ENCODE measurements at regions not wholly inside any gene's neighbourhood (a gene's known extent, or its start where the extent isn't known, plus 50 kb on each side); places are given as distances from the start of the nearest gene placed in this dataset.

DNA sequence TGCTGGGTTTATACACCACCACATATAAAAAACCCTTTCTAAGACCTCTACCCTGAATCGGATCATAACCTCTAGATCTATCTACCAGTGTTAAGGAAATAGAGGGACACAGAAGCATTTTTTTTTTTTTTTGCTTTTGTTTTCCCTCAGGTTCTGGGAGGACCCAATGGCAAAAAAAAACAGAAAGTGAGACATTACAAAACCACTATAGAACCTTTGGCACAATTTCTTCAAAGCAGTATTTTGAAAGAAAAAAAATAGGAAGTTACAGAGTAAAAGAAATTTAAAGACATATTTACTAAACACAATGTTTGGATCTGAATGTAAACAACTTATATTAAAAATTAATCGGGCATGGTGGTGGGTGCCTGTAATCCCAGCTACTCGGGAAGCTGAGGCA, 1258.7 kb upstream of the GJE1 start:
- DNase-seq = no peak

DNA sequence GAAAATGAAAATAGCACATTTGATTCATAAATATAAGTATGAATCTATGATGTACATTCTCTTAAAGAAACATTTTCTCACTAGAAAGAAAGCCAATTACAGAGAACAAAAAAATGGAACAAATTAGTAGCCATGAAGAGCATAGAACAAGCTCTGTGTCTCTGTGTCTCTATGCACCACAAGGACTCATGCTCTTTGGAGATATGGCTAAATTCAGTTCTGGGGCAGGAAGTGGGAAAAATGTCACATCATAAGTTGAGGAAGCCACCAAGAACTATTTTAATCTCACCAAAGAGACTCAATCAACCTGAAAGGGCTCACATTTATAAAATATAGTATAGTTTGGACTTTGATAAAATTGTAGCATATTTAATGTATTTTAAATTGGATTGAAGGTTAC, 1259.8 kb upstream of the GJE1 start:
- no peak for DNase-seq

DNA sequence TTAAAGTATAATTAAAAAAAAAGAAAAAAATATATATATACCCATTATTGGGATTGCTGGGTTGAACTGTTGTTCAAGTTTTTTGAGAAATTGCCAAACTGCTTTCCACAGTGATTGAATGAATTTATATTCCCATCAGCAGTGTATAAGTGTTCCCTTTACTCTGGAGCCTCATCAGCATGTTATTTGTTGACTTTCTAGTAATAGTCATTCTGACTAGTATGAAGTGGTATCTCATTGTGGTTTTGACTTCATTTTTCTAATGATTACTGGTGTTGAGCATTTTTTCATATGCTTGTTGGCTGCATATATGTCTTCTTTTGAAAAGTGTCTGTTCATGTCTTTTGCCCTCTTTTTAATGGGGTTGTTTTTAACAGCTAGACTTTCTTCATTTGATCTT, 1260.8 kb upstream of the GJE1 start:
- DNase-seq = no peak

DNA sequence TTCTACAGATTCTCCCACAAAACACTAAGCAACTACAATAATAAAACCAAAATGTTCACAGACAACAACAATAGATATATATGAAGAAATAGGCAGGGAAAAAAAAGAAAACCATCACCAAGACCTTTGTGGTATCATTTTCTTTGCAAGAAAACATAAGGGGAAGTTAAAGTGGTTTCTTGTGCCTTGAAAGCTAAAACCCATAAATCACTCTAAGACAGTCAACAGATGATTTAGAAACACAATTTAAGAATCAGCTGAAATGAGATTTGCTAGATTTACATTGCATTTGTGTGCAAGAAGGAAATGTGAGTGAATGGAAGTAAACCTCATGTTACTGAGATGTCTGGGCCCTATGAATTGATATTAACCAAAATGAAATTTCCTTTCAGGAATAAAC, 1265.4 kb upstream of the GJE1 start:
- DNase-seq = no peak

DNA sequence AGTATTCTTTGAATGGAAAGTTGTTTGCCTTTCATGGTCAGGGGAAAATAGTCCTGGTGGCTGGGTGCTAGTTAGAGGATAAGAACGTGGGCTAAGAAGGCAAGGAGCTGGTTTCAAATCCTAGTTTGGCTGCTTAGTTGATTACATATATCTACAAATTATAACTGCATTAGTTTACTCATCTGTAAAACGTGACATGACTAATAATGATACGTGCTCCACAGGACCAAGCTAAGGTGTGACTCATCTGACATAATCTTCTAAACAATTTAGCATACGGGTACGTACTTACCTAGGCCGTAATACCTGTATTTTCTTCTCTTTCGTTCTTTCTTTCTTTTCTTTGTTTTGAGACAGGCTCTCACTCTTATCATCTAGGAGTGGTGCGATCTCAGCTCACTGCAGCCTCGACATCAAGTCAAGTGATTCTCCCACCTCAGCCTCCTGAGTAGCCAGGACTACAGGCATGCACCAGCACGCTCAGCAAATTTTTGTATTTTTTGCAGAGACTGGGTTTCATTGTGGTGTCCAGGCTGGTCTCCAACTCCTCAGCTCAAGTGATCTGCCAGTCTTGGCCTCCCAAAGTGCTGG, 1274.2 kb upstream of the GJE1 start:
- no peak for DNase-seq

DNA sequence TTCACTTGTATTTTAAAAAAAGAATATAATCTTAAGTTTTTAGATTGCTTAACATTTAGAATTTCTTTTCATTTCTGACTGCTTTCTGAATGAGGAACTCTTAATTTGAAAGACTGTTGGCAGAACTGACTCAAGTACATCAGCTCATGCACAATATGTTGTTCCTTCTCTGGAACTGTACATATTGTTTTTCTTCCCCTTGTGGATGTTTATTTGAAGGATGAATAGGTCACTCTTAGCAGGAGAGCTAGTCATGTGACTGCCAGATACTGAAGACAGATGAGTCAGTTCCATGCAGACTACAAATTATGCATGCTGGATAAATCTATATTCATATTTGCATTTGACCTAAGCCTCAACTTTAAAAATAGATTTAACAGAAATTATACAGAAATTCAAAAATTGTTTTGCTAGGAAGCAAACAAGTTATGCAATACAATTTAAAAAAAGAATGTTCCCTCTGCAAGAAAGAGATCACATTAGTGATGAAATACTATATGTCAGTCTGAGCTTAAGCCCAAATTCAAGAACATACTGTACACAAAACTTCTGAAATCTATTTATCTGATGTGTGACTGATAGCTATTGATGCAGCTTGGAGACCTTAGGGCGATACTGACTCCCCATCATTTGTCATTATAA, 1274.9 kb upstream of the GJE1 start:
- DNase-seq = no peak

DNA sequence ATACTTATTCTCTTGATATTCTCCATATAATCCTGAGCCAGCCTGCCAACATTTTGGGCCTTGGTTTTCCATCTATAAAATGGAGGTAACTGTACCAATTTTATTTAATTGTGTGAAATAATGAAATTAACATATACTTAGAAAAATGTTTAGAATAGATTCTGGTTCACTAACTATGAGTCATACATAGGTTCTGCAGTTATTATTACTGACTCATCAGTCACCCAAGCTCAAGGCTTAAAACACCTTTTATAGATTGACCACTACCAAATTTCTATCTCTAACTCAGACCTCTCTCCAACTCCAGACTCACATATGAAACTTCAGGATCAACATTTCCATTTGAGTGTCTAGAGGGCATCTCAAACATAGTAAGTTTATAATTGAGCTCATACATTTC, 1277.2 kb upstream of the GJE1 start:
- no peak for DNase-seq

DNA sequence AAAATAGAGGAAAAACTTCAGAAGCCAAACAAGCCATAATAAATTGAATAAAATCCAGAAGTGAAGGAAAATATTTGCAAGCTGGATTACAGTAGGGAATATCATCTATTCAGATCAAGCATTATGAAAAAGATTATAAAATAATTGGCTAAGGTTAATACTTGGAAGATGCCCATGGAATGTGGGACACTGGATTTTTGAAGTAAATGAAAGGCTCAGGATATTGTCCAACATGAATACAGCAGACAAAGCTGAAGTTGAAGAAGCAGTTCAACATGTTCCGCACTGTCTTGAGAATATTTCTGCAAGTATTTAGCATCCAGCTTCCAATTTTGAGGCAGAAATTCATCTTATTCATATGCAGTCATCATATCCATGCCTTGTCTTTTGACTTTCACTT, 1278.4 kb upstream of the GJE1 start:
- no peak for DNase-seq

DNA sequence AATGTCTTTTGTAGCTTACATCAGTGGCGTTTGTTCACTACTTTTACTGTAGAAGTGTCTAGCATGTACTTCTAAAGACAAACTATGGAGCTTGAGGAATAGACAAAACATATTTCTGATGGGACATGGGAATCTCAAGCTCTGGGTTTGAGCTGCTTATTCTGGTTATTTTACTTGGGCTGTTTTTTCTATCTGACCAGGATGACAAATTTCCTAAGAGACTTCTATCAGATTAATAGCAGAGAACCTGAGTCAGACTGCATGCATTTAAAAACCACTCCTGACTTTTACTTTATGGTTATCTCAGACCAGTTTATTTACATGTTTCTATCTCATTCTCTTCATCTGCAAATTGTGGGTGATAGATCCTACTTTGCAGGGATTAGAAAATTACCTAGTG, 1282.3 kb upstream of the GJE1 start:
- no peak for DNase-seq

DNA sequence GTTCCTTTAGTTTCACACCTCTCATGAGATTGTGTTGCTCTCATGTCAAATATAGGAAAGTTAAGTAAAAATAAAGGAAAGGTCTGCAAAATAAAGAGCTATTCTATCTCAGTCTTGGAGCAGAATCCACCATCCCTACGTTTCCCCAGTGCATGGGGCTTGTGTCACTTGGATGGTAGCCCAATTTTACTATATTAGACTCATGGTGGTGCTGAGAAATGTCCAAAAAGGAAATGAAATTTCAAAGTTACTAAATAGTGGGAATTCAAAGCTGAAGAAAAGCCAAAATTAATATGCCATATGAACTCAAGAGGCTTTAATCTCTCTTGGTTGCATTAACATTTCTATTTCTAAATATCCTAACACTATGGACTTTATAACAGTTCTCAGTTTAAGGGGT, 1283.3 kb upstream of the GJE1 start:
- DNase-seq = no peak

DNA sequence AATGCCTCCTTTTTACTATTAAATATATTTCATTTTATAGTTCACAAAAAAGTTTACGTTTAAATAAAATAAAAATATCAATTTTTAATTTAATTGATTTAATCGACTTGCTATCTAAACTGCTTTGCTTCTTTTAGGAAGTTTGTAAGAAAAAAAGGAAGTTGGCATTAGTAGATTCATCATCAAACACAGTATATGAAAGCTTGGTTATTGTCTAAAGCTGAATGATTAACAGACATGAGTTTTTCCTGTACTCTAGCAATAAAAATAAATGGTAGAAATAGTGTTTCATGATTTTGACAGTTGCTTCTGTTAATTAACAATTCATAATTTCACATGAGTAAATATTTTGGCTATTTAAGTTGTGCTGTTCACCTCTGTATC, 1285.5 kb upstream of the GJE1 start:
- DNase-seq = no peak

DNA sequence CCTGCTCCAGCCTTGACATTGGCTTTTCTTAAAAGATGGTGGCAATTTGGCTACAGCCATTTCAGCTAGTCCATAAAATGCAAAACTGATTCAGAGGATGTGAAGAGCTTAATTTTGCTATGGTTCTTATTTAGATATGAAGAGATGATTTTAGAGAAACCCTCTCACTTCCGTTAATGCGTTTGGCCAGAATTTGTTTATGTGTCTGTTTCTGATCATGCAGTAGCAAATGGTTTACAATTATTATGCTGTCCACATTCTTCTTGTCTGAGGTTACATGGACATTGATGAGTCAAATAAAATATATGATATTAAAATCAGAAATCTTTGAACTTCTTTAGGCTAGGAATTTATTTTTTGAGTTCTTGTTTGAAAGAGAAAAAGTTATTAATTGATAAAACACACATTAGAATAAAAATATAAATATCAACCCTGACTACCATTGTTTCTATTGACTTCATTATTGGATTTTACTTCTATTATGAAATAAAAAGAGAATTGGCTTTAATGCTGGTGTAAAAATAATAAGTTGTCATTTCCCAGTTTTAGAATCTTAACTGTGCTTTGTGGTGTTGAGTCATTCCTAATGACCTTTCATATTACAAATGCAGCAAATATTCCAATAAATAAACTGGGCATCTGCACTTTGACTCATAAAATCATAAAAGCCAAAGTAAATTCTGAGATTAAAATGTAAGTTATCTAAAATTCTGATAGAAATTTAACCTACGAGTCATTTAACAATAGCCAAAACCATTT, 1286.0 kb upstream of the GJE1 start:
- DNase-seq = no peak

DNA sequence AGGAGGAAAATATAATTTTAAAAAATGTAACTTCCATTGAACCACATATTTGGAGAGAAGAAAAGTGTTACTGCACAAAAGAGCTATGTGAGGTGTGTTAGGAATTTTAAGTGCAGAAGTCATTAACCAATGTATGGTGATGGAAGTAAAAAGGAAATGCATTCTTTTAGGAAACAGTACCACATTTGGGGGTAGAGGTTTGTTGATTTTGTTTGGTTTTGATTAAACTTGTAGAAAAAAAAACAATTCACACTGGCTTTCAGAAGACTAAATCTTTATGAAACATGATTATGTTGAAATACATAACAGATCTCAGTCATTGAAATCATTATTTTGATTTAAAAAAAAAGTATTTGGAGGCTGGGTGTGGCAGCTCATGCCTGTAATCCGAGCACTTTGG, 1287.0 kb upstream of the GJE1 start:
- DNase-seq = no peak

DNA sequence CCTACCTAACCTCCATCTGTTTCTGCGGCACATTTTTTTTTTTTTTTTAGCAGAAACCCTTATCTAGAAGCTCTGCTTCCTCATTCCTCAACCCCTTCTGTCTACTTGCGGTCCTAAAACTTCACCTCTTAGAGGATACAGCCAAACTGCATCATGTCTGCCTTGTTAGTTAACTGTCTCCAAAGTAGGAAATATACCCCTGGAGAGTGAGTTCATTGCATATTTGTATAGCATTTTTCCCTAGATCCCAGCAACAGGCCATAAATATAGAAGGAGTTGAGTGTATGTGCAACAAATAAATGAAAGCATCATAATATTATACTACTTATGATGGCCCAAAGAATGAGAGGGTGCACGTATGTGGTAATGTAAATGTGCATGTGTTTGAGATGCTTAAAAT, 1288.6 kb upstream of the GJE1 start:
- no peak for DNase-seq

DNA sequence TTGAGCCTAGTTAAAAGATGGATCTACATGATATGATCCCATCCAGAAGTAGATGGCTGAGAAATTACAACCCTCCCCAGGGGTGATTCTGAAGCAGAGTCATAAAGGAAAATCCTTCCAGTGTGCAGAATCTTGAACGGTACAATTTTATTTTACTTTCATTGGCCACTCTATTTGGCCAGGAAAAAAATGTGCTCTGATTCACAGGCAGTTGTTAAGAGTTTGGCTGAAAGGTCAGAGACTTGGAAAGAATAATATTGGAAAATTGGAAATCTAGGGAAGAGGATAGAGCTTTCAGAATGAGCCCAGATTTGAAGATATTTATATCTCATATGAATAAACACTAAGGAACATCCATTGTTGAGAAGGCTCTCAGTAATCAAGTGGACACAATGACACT, 1299.3 kb upstream of the GJE1 start:
- DNase-seq = no peak

DNA sequence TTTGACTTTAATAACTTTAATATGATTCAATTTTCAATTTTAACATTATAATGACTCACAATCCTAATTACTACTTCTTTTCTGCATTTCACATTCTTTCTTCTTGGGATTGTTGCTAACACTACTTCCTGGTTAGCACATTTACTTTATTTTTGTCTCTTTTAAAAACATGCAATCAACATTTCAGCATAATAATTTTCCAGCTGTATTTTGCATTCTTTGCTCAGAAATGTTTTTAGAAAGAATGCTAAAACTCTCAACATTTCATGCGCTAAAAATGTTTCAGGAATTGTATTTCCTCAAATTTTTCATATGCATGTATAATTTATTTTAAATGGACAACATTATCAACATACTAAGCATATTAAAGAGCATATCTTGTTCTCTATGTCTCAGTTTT, 1302.1 kb upstream of the GJE1 start:
- DNase-seq = no peak

DNA sequence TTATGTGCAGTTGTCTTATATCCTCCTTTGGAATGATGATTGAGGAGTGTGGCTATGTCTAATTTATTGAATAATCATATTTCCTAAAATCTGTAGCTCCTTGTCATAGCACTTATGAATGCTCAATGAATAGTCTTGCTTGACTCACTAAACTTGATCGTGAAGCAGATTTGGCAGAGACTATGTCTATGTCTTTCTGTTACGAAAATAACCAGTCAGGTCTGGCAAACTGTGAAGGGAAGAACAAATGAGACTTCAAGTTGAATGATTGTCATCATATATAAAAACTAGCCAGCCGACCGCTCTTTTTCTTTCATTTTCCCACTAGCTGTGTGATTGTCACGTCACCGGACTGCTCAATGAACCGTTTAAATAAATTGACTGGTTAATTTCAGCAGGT, 1303.9 kb upstream of the GJE1 start:
- no peak for DNase-seq

DNA sequence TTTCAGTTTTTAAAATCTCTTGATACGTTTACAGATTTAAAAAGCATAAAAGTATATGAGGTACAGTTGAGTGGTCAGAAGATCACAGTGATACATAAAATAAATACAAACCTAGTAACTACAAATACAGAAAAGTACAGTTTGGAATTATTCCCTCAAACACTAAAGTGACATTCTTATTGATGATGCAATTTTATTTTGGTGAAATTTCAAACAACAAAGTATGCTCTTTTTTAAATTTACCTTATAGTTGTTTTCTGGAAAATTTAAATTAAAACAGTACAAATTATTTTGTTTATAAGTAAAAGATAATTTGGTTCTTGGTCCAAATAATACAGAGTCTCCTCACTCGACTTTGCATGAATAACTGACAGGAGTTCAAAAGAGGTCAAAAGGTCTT, 1305.1 kb upstream of the GJE1 start:
- no peak for DNase-seq

DNA sequence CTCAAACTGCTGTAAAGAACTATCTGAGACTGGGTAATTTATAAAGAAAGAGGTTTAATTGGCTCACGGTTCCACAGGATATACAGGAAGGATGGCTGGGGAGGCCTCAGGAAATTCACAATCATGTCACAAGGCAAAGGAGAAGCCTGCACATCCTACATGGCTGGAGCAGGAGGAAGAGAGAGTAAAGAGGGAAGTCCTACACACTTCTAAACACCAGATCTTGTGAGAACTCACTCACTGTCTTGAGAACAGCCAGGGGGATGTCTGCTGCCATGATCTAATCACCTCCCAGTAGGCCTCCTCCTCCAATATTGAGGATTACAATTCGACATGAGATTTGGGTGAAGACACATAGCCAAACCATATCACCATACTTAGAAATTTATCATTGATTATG, 1307.0 kb upstream of the GJE1 start:
- DNase-seq = no peak

DNA sequence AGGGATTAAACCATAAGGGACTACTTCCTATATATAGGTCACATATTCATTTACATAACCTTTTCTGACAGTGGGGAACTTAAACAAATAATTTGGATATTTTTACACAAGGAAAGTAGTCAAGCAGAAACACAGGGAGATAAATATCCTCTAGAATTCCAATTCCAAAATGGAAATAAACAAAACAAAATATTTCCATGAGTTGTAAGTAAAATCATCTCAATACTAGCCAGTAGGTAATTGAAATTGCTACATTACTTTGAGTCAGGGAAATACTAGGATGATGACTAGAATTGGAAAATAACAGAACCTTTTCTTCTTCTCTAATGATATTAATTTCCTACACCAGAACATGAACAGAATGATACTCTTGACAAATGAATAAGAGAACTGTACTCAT, 1308.1 kb upstream of the GJE1 start:
- DNase-seq = no peak

DNA sequence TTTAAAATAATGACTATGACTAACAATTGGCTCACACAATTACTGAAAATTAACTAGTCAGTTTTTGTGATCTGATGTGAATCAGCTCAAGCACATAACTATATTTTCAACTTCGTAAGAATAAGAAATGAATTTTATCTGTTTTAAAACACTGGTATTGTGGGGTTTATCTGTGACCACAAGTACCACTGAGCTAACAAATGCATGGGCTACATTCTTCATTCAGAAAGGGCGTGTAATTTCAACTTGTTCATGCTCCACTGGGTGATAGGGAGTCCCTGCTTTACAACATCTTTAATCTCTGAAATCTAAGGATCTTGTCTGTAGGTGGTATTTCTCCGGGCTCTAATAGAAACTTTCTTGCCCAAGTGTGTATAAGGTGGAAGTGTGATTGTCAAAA, 1311.5 kb upstream of the GJE1 start:
- no peak for DNase-seq

DNA sequence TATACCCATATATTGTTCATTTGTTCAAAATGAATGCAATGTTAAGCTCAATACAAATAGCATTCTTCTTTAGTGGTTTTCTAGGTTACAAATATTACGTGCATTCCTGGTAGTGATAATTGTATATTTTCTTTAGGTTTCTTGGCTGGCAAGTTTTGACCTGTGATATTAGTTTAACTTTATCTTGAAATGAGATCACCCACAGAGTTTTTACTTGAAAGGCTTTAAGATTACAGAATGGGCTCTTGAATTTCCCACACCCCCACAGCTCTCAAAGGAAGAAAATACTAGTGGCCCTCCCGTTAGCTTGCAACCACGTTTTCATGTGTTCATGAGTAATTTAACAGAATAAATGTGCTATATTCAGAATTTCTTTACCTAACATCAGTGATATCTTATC, 1315.5 kb upstream of the GJE1 start:
- DNase-seq = no peak

DNA sequence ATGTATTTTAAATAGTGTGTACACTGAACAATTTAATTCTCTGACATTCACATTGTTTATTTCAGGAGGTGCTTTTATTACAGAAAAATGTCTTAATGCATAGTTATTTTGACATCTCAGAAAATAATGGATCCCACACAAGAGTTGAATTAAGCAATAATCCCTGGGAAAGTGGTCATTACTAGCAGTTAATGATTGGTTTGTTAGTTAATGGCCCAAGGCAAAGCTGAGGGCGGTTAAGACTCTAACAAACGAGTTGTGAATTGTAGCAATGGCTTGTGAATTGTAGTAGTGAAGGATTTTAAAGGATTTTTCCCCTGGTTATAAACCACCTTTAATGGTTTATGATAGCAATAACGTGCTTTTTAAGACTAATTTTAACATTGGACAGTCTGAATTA, 1316.0 kb upstream of the GJE1 start:
- no peak for DNase-seq

DNA sequence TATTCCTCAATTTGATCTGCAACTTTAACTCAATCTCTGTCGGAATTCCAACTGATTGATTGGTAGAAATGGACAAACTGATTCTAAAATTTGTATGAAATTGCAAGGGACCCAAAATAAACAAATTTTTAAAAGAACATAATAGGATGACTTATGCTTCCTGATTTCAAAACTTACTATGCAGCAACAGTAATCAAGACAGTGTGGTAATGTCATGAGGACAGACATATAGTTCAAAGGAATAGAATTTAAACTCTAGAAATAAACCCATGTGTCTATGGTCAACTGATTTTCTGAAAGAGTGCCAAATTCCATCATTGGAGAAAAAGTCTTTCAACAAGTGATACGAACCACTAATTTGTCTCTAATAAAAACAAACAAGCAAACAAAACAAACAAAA, 1320.1 kb upstream of the GJE1 start:
- DNase-seq = no peak

DNA sequence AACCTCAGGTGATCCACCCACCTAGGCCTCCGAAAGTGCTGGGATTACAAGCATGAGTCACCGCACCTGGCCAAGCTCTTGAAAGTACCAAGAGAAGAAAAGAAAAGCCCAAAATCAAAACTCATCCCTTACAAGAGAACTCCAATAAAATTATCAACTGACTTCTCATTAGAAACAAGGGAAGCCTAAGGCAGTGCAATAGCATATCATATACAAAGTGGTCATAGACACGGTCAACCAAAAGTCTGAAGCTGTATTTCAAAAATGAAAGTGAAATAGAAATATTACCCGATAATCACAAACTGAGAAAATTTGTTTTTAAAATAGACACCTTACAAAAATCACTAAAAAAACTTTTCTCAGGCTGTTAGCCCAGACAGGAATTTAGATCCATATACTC, 1321.1 kb upstream of the GJE1 start:
- DNase-seq = peak; percentile 12

All from RPMI8226 (cell line).